LNCAP (cell line): ENCODE measurements at regions not wholly inside any gene's neighbourhood (a gene's known extent, or its start where the extent isn't known, plus 50 kb on each side); places are given as distances from the start of the nearest gene placed in this dataset.
A peak's percentile ranks its signal among the peaks of the same experiment; 100 is the strongest.

Source experiments
- CTCF ChIP-seq: fragments of 450-650 bp; IDR thresholded peaks from 2 replicates; pipeline ENCODE4 v1.5.1; 2017; ENCODE audit warnings: mild to moderate bottlenecking

GRCh38 chr7:19465861-19466260 is 243.0 kb downstream of the POLR1F start:
- no peak for TF ChIP-seq CTCF

- no peak for TF ChIP-seq CTCF
Measured at GRCh38 chr7:19464751-19465150, 244.1 kb downstream of the POLR1F start.

GRCh38 chr7:19464241-19464640 is 244.6 kb downstream of the POLR1F start:
- TF ChIP-seq CTCF: no peak

- TF ChIP-seq CTCF: no peak
Measured at GRCh38 chr7:19463581-19463980, 245.3 kb downstream of the POLR1F start.

GRCh38 chr7:19455623-19456022 is 253.2 kb downstream of the POLR1F start:
- no peak for TF ChIP-seq CTCF

- TF ChIP-seq CTCF: no peak
Measured at GRCh38 chr7:19448091-19448490, 260.7 kb downstream of the POLR1F start.

DNA sequence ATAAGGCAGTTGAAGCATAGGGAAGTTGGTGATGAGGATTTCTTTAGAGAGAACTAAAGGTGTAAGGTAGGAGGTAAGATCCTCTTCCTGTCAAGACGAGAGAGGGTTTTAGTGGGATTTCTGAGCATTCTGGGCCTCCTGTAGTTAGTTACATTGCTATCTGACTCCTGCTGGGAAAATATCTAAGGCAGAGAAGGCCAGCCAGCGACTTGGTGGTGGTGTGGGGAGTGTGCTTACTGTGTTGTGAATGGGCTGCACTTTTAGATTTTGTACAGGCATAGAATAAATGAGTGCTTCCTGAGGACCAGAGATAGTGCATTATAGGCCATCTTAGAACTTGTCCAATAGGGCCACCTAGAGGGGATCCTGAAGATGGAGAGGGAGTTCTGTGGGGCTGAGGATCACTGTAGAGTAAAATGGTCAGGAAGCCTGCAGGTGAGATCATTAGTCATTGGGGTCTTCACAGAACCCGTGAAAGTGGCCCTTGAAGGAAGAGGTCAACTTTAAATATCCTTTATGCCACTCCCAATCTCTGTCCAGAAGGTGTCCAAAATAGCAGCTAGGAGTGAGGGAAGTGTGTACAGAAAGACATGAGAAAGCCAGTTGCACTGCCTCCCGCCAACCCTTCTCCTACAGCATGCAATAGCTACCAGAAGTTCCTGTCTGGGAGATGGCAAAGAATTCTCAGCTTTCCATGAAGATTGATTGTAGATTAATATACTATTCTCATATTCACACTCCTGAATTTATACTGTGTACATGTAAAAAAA is 266.6 kb downstream of the POLR1F start:
- peak; percentile 42; the same call in 1 of the 2 replicates for TF ChIP-seq CTCF

- TF ChIP-seq CTCF: no peak
Measured at GRCh38 chr7:19439517-19439916, 269.3 kb downstream of the POLR1F start.
